NOMO-1 (cell line): ENCODE measurements at regions not wholly inside any gene's neighbourhood (a gene's known extent, or its start where the extent isn't known, plus 50 kb on each side); places are given as distances from the start of the nearest gene placed in this dataset.

Experiments used
- DNase-seq, 2 experiments: peaks; one replicate each; lab custom pipeline; 2025; ENCODE audit not compliant: unreplicated experiment in 2 of 2; lab: John Stamatoyannopoulos, UW

DNA sequence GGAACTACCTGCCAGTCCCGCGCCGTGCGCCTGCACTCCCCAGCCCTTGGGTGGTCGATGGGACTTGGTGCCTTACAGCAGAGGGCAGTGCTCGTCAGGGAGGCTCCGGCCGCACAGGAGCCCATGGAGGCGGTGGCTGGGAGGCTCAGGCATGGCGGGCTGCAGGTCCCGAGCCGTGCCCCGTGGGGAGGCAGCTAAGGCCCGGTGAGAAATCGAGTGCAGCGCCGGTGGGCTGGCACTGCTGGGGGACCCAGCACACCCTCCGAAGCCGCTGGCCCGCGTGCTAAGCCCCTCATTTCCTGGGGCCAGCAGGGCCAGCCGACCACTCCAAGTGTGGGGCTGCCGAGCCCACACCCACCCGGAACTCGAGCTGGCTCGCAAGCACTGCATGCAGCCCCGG lies 580.2 kb downstream of the ZIC1 start:
- DNase-seq: no peak

DNA sequence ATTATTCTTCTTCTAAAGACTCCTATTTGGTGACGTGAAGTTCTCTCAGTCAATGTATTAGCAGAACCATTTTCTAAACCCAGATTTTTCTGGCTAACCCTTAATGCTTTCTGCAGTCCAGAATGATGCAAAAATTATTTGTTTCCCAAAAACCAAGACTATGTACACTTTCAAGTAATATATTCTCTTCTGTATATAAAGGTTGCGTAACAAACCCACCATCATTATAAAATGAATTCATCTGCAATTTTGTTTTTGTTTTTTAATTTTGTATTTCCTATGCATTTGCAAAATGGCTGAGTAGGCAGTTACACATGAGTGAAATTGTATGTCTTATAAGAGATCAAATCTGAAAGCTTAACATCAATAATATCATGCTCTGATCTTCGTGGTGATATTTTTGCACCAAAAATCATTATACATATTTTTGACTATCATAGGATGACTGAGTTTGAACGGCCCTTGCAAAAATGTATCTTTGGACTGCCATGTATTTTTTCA lies 593.6 kb downstream of the ZIC1 start:
- DNase-seq: no peak

DNA sequence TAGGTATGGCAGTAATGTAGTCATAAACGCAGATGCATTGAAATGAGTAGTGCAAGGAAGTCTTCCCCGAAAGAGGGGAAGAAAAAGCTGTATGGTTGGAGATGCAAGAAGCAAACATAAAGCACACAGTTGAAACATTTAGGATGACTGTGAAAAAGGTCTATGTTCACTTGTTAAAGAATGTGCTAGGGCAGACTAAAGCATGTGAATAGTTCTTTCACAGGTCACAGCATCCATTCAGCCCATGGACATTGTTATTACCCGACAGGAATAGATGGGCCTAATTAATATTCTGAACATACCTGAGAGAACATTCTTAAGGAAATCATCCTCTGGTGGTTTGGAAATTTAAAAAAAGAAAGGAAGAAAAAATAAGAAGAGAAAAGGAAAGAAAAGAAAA lies 595.2 kb downstream of the ZIC1 start:
- DNase-seq: no peak

DNA sequence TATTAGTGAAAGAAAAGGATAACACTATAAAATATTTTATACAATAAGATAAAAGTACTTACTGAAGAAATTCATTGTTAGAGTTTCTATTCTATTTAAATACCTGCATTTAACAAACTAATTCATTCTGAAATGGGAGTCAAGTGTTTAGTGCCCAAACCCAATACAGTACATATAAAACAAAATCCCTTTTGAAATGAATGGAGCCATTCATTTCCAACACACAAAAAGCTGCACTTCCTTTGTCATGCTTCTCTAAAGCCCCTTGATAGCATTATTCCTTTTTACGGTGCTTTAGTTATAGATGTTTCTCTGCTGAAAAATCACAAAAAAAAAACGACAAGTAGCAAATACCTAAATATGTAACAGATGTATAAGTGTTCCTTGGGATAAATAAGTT lies 596.3 kb downstream of the ZIC1 start:
- DNase-seq: no peak

DNA sequence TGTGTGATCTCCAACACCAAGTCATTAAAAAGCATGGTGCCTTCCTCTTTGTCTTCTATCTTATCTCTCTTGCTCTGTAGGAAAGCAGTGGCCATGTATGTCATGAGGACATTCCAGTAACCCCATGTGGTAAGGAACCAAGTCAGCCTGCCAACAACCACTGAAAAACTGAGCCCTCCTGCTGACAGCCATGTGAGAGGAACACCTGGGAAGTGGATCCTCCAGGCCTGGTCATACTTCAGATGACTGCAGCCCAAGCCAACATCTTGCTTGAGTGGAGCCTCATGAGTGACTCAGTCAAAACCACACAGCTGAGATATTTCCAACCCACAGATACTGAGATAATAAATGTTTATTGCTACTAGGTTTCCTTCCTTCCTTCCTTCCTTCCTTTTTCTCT lies 597.3 kb downstream of the ZIC1 start:
- no peak for DNase-seq

DNA sequence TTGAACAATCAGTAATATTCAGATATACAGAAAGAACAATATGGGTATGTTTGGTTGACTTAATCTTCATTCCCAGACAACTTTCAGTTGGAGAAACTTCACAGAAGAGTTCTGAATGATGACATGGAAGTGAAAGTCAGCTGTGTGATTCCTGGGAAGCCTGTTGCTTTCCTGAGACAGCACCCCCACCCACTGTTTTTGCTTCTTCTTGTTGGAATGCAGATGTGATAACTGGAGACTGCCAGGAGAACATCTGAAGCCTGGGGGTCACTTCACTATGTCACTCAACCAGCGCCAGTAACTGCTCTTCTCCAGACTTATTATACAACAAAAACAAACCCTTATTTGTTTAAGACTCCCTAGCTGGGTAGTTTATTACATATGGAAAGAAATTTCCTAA lies 599.4 kb downstream of the ZIC1 start:
- DNase-seq: no peak

DNA sequence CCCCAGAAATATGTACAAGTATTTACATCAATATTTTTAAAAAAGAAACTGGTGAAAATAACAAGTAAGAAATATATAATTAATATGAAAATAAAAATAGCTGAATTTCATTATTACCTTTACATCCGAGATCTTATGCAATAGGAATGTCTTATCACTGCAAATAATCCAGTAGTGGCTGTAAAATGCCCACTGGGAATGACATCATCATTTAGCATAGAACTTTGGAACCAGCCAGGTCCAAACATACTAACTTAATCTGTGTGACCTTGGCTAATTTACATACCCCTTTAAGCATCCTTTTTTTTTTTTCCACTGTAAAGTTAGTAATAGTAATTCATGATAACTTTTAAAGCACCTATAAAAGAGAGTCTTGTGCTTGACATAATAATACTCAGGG lies 611.7 kb downstream of the ZIC1 start:
- DNase-seq: no peak

DNA sequence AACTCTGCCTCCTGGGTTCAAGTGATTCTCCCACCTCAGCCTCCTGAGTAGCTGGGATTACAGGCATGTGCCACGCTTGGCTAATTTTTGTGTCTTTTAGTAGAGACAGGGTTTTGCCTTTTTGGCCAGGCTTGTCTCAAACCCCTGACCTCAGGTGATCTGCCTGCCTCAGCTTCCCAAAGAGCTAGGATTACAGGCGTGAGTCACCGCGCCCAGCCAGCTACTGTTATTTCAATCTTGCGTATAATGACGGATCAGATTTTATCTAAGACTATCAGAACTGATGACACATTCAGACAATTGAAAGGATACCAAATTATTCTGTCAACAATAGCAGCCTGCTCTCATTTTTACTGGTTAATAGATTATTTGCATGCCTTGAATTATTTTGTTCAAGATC lies 612.2 kb downstream of the ZIC1 start:
- DNase-seq: no peak

DNA sequence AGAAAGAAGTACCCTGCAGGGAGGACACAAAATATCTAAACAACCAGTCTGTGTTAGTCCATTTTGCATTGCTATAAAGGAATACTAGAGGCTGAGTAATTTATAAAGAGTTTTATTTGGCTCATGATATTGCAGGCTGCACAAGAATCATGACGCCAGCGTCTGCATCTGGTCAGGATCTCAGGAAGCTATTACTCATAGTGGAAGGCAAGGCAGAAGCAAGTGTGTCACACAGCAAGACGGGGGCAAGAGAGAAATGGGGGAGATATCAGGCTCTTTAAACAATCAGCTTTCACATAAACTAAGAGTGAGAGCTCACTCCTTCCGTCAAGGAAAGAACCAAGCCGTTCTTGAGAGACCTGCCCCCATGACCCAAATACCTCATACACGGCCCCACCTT lies 614.8 kb downstream of the ZIC1 start:
- DNase-seq: no peak

DNA sequence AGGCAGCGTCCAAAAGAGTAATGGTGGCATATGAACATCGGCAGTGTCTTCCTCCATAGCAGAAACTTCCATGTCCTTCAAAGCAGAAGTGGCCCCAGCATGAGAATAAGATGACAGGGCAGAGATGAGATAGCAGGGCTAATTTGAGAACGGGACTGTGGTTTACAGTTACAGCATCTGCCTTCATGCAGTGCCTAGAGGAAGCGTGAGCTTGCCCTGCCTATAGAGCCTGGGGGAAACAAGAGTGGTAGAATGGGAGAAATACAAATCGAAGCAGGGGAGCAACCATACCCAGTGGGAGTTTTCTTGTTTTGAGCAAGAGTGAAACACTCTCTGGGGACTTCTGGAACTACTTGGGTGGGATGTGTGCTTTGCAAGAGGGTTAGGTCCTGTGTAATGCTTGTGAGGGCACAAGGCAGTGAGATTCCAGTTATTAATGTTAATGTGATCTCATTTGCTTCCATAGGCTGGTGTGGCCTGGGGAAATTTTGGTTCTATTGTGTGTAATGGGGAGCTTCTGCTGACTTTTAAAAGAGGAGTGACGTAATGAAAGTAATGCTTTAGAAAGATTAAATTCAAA lies 616.9 kb downstream of the ZIC1 start:
- DNase-seq: peak in 1 of 2 experiments; percentile 17

DNA sequence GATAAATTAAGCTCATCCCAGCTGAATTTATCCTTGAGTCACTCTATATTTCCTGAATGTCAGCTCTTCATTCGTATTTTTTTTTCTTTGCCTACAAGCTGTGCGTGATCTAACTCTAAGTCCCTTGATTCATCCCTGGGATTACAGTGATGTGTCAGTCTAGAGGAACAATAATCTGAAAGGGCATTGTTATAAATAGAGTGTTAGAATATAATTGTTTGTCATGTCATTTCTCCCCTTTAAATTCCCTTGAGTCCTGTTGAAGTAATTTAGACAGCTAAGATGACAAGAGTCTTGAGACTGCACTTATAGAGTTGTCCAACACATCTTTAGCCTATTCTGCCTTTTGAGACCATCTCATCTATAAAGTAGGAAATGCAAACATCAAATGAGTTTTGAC lies 621.8 kb downstream of the ZIC1 start:
- DNase-seq: no peak

DNA sequence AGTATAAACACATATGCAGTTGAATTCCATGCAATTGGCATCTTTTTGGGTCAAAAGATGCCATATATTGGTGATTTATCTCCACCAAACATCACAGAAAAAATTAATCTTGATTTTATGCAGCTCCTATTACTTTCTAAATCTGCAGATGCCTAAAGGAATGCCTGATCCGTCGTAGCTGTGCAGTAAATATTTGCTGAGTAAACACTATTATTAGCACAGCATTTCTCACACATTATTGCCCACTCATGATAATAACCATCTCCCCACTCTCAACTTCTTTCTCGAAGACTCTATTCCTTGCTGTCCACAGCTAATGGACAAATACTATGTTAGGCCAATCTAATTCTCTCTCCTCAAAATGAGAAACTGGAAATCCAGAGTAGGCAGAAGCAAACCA lies 625.2 kb downstream of the ZIC1 start:
- no peak for DNase-seq

DNA sequence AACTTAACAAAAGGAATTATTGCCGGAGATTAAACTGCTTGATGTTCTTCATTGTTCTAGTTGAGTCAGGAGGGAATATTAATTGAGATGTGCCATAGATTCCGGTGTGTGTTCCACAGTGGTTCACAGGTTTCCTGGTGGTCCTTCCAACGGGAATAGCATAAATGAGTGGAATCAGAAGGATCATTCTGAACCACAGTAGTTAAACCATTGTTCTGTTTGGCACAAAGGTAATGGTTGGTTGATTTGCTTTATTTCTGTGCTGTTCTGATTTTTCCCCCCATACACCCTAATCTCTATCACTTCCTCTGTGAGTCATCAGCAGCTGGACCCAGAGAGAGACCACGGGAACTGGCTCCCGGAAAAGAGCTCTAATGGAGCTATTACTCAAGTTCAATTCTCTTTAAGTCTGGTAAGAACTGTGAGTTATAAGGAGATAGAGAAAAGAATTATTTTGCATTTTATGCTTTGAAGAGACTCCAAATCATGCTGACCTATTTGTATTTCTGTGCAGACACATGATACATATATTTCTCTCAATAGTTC lies 627.2 kb downstream of the ZIC1 start:
- no peak for DNase-seq

DNA sequence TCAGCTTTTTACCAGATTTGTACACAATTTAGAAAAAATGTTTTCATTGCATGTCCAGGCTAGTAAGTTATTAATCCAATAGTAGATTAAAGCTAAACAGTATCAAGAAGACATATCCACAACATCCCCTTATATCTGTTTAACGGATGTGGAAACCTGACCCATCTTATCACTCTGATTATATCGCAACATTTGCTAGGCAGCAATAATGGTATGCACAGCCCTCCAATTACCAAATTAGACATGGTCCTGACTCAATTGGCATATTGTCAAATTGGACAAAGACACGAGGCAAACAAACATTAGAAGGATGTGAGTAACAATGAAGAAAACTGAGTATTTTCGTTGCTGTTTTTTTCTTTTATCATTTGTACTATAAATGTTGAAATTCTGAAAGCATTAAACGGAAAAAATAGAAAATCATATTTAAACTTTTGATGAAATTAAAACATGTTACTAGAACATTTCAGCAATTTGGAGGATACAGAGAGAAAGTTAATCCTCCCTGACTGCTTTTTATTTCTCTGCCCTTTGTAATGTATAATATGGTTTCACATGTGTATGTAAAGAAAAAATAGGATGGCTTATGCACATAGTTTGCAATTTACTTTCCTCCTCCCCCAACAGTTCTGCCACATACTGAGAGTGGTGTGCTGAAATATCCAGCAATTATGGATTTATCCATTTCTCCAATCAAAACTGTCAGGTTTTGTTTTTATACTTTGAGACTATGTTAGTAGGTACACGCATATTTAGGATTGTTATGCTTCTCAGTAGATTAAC lies 633.7 kb downstream of the ZIC1 start:
- DNase-seq: no peak

DNA sequence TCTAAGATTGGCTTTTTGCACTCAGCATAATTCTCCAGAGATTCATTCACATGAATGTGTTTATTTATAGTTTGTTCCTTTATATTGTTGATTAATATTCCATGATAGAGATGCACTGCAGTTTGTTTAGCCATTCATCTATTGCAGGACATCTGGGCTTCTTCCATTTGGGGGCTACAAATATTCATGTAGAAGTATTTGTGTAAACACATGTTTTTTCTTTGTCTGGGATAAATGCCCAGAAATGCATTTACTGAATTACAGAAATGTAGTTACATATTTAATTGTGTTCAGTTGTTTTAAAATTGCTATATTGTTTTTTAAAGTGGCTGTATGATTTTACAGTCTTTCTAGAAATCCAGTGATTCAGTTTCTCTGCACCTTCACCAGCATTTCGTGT lies 635.0 kb downstream of the ZIC1 start:
- no peak for DNase-seq

DNA sequence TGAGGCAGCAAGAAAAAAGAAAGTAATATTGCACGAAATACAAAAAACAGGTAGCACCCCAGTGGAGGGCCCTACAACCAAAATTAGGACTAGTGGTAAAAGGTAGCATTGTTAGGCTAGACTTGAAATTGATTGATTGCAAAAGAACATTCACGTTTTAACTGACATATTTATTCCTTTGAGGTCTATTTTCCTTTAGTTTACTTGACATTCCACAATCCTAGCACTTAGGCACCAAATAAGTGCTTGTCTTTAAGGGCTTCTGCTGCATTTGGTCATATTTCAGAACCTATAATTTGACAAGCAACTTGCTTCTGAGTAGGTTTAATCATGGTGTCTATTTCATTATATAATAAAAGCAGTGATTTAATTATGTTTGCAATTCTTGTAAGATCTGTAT lies 642.7 kb upstream of the AGTR1 start:
- no peak for DNase-seq

DNA sequence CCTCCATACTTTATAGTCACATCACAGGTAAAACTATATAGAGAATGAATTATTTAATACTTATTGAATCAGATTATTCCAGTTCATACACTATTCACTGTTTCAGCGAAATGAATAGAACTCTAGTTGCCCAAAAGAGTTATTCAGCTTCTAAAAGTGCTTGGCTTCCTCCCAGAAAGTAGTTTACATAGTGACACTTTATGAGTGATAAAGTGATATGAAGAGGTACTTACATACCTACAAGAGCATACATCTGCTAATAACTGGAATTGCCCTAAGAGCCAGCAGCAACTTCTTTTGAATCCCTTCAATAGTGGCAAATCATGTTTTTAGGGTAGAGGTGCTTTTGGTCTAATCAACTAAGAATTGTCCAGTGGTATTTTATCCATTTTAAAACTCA lies 635.1 kb upstream of the AGTR1 start:
- no peak for DNase-seq

DNA sequence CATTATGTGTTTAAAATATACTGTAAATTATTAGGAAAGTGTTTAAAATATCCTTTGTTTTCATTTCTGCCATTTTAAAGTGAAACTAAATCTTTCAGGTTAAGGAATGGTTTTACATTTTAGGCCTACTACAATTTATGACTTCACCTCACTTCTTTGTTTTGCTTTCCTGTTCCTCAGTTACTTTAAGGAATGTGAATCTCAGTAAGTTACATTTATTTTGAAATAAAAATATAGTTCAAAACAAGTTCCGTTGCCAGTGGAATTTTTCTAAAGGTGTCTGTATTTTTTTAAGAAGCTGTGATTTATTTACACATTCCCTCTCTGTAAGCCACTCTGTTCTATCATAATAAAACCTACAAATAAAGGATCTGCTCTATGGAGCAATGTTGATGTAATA lies 630.9 kb upstream of the AGTR1 start:
- no peak for DNase-seq

DNA sequence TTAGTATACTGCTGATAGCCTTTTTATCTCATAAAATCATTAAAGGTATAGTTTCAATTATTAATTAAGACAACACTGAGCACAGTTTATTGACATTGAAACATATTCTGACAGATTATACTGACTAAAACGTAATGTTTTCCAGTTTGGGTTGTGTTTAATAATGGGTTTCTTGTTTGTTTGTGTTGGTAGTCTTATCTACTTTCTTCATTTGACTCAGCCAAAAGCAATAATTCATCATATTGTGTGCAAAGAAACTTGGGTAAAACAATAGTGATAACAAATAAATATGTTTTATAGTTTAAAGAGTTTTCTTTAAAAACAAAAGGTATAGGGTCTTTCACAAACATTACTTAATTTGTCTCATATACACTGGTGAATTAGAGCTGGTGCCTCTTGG lies 629.2 kb upstream of the AGTR1 start:
- no peak for DNase-seq

DNA sequence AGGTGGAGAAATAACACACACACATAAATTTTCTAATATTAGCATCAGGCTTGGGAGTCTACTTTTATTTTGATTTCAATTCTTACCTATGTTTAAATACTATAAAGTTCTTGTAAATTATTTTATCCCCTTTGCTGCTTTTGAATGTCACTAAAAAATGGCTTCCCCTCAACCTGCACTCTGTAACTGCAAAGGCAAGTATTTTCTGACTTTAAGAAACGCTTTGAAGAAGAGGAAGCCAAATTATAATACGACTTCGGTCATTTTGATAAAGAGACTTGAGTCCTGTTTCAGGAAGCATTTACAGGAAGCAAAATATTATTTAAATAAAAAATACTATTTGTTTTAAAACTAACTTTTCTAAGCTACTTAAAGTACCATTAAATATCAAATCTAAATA lies 627.7 kb upstream of the AGTR1 start:
- DNase-seq: no peak

DNA sequence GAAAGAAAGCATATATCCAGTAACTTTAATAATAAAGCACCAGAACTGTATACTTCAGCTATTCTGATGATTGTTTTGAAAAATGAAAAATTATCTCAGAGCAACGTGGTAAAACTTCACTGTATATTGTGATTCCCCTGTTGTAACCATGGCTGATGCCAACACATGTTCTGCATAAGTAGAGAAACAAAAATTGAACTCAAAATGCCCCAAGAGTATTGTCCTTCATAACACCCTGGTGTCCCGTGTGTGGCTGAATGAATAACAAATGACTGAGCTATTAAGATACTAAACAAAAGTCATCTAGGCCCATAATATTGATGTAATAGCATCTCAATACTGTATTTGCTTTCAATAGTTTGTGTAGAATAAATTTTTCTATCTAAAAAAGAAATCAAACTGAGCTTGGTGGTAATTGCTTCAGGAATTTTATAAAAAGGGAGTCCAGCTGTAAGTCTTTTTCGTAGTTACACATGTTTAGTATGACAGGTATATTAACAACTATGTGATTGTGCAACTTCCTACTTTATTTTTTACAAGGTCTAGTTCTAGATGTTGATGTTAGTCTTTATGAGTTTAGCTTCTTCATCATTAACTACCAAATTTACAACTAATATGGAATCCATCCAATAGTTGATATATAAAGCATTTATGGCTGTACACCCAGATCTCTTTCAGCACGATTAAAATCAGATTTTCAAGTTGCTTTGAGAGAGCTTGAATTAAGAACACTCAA lies 623.8 kb upstream of the AGTR1 start:
- no peak for DNase-seq

DNA sequence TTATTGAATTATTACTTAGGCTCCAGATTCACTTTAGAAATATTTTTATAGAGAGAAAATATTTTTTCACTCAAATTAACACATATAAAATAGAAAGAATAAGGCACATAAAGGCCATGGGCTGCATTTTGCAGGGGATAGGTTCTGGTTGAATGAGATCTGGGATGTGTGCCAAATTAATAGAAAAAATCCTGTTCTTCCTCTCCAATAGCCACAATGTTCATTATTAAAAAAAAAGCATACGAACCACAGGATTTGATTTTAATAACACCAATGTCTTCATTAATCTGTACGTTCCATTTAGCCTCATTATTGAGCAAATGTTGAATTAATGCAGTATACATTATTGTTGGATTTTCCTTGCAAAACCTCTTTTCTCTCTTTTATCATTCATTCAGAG lies 622.8 kb upstream of the AGTR1 start:
- DNase-seq: no peak
